ENCODE measurements at regions not wholly inside any gene's neighbourhood (a gene's known extent, or its start where the extent isn't known, plus 50 kb on each side); places are given as distances from the start of the nearest gene placed in this dataset.

DNA sequence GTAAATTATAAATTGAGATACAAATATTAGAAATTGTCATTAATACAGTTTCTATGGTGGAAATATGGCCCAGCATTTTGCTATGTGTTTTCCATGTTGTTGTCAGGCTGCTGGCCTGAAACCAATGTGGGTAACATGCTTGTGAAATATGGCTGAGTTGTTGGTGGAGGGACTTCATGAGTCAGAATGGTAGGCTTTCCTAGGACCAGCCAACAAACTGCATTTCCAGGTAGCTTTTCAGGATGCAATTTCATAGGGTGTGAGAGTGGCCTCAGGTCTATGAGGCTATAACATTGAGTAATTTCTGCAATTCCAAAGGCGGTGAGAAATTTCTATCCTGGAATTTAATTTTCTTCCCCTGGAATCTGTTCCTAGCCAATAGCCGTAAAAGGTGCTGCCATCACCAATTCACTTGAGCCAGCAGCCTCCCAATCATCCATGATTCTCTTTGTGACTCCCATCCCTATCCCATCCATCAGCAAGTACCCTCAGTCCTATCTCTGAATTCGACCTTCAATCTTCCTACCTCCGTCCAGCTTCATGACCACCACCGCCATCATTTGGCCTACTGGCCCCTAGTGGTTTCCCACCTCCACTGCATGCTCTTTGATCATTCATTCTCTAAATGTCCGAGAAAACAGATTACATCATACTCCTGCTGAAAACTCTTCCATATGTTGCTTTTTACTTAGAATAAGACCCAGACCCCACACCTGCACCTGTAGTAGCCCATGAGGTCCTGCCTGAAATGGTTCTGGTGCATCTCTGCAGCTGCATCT lies 276.6 kb upstream of the CFAP20DC start:
- no peak for ATAC-seq

DNA sequence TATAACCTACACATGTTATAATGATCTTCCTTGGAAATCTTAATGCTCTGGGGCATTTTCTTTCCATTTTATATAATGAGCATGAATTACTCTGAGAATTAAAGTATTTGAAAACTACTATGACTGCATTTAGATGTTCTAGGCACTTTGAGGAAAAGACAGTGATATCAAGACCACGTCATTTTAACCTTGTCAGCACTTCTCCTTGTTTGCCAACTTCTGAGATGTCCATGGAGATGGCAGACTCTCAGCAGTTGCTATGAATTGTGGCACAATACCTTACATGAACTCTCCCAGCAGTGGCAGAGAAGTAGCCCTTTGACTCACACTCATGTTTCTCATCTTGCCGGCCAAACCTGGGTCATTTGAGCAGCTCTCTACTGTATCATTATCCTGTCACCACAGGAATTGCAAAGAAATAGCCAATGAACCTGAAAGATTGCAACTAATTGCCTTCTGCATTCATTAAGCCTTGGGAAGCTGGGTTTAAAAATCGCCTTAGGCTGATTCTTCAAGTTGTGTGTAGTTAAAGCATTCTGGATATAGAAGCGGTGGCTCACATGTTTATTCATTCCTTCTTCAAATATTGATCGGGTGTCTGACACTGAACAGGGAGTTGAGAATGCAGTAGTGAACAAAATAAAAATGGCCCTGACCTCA lies 272.2 kb upstream of the CFAP20DC start:
- no peak for ATAC-seq

DNA sequence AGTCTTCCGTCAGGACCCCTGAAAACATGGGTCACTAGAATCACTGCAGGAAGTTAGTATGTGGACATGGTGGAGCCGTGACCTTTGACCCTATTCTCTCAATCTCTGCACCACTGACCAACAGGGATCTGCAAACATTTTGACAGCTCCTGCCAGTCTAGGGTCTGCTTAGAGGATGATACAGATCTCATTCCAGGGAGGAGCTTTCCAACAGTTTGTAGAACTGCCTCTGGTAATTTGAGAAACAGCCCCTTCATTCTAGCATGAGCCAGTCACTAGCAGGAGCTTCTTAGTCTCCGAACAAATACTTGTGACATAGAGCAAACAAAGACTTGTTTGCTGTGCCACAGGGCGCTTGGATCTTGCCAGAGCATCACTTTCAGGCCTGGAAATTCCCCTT lies 270.3 kb upstream of the CFAP20DC start:
- no peak for ATAC-seq

DNA sequence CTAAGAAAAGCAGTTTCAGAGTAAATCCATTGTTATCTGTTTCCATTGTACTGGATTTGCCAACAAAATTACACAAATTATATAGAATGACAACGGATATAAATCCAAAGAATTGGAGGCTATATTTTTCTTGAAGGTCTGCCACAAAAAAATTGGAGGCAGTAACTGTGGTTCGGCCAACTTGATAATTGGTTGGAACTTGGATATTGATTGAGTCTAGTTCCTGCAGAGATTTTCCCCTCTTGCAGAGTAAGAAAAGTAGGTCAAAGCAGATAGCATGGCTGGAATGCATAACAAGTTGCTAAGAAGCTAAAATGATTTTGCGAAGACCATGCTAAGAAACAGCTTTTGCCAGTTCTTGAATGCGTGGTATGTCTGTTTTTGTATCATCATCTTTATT lies 269.6 kb upstream of the CFAP20DC start:
- no peak for ATAC-seq

DNA sequence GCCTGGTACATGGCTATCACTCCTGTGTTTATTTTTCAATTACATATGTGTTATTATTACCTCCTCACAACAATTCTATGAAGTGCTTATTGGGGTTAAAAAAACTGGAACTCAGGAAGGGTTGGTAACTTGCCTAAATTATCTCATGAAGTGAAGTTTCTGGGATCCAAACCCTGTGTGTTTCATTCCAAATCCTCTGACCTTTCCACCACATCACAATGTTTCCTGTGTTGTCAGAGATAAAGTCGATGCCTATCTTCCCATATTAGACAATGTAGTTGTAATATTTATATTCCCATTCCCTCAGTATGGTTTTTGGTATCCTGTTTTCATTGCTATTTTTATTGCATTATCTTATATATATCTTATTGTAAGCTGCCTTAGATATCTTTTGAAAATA lies 269.1 kb upstream of the CFAP20DC start:
- no peak for ATAC-seq

DNA sequence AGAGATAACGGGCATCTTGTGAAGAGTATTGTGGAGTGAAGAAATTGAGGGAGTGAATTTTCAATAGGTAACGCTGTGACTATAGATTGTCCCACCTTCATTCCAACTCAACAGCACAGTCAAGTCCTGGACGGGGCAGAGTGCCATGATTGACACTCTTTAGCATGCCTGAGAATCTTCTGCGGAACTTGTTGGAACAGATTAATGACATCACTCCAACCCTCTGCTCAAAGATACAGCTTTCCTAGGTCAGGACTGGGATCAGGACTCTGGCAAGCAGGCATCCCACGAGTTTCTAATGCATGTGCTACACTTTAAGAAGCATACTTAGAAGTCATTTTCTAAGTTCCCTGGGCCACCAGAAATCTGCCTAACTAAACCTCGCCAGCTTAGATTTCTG lies 267.6 kb upstream of the CFAP20DC start:
- no peak for ATAC-seq

DNA sequence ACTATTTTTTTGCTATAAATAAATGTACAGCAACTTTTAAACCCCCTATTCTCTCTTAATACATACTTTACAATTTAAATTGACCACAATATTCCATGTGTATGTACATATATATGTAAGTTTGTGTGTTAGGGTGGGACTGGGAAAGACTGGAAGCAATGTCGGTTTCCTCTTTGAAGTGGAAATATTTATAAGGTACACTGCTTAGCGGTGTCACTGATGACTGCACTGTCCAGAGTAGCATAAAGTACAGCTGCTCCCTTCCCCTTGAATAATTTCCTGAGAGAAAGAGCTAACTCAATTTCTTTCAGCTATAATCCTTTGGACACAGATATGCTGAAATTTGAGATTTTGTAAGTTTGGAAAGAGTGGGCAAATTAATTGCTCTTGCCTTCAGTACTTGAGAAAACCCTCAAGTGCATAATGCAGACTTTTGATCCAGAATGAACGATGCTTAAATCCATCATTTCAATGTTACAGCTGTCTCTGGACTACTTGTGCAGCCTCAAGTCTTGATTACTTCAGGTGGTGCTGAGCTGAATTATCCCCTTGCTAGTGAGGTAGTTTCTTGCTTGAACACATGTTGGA lies 267.0 kb upstream of the CFAP20DC start:
- ATAC-seq: no peak

DNA sequence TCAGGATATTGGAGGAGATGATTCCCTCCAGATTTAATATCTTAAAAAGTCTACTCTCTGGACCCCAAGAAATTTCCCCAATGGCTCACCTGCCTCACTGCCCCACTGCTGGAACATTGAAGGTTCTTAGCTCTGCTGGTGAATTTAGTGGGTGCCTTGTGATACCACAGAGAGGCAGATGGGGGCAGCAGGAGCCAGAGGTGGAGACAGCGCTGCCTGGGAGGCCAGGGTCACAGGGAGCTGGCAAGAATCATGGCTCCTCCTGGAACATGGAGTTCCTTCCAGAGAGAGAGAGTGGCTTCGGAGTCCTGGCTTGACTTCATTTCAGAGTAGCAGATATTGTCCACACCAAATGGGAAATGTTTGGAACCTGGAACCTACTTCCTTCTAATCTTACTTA lies 263.5 kb upstream of the CFAP20DC start:
- ATAC-seq: no peak

DNA sequence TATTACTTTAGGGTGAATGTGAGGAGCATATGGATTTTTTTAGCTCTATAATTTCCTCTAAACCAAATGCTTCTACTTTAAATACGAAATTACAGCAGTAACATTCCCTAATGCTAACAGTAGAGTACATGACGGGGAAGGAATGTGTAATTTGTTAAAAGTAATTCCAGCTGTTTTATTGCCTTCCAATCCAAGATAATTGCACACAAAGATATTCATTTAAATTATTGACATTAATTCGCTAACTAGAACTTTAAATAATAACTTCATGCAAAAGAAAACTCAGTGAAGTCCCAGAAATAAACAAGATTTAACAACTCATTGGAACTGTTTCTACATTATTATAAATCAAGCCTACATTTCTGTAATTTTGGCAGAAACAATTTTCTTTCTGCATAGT lies 261.4 kb upstream of the CFAP20DC start:
- no peak for ATAC-seq

DNA sequence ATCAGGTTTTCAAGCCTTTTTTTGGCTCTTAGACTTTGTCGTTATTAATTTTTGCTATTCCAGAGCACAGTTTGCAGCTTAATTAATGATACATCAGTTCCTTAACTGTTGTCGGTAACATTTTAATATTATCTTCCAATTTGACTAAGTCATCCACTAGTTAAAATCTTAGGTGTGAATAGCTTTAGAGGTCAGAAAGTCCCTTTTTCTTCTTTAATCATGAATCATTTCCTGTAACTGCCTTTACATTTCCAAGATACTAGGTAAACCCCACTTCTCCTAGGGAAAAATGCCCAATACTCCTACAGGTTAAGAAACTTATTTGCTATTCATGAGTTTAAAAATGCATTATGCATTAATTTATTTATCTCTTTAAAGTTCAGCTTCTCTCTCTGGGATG lies 260.9 kb upstream of the CFAP20DC start:
- no peak for ATAC-seq

DNA sequence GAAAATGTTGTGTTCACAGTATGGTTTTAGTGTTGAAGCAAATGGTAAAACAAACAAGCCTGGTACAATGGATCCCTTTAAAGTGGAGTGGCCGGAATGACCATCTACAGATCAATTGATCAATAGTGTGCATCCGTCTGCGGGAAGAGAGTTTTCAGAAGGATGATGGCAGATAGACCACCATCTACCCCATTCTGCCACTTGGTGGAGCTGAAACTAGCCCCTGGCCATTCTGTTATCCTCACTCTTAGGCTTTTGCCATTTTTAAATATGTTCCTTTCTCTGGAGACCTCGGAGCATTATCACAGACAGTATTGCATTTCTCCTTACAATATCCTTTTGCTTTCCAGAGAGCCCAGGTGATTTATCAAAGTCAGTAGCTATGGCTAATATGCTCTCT lies 258.9 kb upstream of the CFAP20DC start:
- no peak for ATAC-seq

DNA sequence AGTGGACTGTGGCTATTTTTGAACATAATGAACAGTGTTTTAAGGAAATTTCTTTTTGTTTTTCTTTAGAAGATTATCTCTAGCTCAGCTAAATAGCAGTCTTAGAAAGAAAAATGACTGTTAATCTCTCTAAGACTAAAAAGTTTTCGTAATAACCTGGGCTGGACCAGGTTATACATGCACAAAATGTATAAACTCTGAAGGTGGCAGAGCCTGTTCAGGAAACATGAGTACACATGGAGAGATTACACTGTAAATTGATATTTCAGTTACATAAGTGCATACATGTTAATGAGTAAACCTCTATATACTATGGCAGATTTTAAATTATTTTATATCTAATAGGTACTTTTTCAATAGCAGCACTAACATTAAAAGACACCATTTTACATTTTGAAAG lies 258.2 kb upstream of the CFAP20DC start:
- ATAC-seq: peak; percentile 62

DNA sequence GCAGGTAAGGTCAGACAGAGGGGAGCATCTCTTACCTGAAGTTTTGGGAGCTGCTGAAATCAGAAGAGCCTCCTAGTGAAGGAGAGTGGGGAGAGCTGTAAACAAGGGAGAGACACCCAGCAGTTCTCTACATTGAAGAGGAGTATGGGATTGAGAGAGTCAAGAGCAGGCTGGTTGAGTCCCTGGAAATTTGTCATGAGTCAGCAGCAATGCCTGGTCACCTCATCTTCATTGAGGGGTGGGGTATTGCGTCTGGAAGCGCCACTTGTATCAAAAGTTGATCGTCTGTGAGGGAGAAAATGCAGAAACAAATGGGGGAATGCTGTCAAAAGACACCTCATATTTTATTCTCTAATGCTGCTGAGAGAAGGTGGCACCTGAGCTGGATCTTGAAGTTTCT lies 256.6 kb upstream of the CFAP20DC start:
- no peak for ATAC-seq

DNA sequence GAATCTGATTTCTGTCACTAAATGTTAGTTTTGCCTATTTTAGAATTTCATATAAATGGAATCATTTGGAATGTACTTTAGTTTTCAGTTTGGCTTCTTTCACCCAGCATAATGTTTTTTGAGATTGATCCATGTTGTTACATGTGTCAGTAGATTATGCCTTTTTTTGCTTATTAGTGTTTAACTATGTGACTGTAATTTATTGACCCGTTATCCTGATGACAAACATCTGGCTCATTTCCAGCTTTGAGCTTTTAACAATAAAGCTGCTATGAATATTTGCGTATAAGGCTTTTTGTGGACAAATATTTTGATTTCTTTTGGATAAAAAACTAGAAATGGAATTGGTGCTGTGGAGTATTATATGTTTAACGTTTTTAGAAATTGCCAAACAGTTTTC lies 254.5 kb upstream of the CFAP20DC start:
- ATAC-seq: no peak

DNA sequence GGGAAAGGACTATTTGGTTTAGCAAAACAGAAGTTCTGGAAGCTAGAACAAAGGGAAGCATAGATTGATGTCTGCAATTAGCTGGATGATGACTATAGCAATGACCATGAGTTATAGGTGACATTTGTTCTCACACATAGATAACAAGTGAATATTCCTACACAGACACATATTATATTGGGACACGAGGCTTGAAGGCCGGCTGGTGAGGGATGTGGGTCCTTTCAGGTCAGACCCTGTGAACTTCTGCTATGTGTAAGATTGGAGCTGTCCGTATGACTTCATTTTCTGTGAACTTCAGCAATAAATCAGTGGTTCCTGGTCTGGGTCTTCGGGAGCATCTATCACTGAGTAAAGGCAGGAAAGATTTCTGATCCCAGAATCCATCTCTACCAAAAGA lies 253.6 kb upstream of the CFAP20DC start:
- no peak for ATAC-seq

DNA sequence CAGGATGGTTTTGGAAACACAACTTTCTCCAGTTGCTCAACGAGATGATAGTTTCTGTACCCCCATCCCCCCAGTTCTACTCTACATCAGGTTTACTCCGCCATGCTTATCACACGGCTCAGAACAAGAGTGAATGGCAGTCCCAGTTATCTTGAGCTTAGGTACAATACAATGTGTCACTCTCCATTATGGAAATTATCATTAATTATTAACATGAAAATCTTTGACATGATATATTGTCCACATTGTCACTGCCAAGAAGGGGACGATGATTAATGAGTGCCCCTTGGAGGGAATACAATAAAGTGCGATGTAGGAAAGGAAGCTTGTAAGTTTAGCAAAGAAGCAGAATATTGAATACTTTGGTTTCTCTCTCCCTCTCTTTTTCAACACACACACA lies 252.6 kb upstream of the CFAP20DC start:
- ATAC-seq: no peak

DNA sequence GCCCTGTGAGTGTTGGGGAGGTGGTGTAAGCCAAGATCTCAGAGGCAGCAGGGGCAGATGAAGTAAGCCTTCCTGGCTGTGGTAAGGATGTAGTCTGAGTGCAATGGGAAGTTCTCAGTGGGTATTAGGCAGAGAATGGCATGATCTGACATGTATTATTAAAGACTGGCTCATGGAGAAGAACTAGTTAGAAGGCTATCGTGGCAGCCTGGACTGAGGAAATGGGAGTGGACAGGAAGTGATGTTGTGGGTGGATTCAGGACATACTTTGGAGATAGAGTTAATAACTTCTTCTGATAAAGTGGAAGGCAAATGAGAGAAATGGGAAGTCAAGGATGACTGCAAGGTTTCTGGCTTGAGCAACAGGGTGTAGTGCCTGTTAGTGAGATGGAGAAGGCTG lies 250.9 kb upstream of the CFAP20DC start:
- peak; percentile 83 for ATAC-seq

DNA sequence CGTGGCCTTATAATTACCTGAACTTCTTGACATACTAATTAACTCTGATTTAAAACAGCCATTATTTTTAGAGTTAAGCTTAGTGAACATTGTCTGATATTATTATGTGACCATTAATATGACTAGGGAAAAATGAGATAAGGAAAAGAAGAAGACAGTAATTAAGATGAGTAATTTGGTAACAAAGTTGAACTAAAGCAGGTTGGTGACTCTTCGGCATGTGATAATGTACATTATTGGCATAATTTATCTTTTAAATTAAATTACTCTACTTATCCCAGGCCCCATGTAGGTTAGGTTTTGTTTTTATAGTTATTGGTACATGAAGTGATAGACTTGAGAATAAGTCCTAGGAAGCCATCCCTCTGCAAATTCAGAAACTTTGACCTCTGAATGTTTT lies 249.7 kb upstream of the CFAP20DC start:
- ATAC-seq: no peak

DNA sequence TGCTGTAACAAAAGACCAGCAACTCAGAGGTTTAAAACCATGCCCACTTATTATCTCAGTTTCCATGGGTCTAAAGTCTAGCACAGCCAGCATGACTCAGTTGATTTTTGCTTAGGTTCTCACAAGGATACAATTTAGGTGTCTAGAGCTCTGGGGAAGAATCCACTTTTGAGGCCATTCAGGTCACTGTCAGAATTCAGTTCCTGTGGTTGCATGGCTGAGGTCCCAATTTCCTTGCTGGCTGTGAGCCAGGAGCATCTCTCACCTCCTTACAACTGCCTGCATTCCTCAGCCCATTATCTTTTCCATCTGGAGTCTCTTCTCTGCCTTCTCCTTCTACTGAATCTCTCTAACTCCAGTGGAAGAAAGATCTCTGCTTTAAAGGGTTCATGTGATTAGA lies 240.5 kb upstream of the CFAP20DC start:
- ATAC-seq: no peak

DNA sequence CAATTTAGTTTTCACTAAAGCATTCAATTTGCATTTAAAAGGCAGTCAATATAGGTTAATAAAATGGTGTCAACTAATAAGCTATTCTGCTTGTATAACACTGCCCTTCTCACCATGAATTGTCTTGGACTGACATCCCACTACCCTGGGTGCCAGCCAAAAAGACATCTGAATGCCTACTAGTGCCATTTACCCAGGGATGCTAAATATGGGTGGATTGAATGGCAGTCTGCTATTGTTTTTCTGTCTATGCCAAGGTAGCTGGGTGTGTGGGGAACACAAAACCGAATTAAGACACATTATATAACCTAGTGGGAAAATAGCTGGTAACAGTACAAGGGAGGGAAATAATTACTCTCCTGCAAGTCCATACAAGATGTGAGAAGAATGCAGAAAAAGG lies 240.0 kb upstream of the CFAP20DC start:
- ATAC-seq: no peak

DNA sequence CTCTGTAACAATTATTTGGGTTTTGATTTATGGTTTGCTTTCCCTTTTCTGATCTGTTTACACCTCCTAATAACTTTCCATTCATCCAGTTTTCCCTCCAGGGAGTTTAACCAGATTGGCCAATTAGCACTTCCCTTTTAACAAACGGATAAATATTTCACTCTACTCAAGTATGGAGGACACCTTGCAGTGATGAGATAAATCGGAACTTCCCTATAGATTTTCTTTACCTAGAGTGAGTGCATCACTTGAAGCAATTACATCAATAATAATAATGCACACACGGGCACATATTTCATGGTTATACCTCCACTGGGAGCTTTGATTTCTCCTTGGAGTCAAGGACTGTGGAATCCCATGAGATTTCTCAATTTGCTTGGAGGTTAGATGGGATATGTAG lies 239.1 kb upstream of the CFAP20DC start:
- no peak for ATAC-seq

DNA sequence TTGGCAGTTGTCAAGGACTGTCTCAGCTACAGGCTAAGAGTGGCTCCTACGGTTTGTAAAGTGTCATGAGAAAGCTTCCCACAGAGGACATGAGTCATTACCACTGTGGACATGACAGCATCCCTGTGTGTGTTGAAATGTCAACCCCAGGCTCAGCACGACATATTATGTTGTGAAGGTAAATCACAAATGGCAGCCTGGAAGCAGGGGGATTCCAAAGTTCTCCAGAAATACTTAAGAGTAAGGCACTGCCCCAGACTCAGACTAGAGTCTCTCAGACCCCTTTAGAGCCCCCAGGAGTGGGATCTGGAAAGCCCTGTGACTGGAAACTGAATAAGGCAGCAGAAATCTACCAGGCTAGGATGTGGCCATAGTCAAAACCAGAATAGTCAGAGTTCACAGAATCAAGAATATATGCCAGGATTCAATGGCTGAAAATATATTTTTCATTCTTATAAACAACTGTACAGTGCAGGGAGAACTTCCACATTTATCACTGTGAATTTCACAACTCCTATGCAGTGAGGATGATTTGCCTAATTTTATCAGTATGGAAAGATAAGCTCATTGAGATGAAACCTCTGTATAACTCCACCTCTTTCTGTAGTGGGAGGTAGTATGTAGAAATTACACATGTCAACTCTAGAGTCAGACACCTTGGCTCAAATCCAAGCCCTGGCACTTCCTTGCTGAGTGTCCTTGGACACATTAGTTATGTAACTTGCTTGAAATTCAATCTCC lies 237.1 kb upstream of the CFAP20DC start:
- ATAC-seq: peak; percentile 77

DNA sequence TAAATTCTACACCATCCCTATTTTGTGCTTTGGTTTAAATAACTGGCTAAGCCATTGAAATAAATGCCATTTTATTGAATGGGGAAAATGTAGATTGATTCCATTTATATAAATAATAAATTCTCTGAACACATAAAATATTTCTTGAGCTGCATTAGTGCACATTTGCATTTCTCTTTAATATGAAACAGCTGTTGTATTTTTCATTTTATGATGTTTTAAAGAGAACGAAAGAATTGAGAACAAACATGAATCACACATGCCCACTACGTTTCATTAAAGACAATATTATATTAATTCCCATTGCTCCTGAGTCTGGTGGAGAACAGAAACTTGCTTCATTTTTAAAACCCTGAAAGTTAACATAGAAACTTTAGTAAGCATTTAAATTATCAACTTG lies 235.7 kb upstream of the CFAP20DC start:
- no peak for ATAC-seq

DNA sequence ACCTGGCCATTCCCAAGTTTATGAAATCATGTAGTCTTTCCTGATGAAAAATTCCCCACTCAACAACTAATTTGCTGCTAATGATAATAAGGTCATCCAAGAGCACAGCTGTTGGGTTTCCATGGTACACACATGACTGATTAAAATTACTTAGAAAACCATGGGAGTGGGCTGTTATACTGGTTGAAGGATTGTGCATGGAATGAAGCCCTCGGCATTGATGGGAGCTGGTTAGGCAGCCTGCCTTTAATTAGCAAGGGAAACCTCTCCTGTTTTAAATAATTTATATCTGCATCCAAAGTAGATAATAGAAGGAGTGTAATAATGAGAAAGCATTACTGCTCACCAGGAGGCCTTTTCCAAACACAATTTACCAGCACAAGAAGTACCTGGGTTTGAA lies 235.1 kb upstream of the CFAP20DC start:
- ATAC-seq: no peak
